ENCODE measurements at regions not wholly inside any gene's neighbourhood (a gene's known extent, or its start where the extent isn't known, plus 50 kb on each side); places are given as distances from the start of the nearest gene placed in this dataset.

DNA sequence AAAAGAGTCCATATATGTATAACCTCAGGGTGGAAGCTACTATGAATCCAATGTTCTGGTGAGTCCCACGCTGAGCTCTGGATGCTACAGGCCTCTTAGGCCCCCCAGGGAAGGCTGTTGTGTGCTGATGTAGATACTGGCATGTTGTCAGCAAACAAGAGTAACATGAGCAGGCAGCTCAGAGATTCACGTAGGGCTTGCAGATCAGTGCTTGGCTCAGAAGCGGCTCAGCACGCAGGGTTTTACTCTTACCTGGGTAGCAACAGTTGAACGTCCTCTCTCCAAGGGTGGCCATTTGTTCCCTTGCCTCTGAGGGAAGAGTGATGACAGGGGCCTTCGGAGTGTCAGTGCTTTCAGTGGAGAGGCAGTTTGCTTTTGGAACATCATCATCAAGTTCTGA lies 93.4 kb downstream of the ZFP64 start:
- H3K4me3 ChIP-seq (ENCODE audit: low read depth, low read length) = no peak overlapping the region
- H3K9ac ChIP-seq (ENCODE audit: low read depth, low read length) = no peak overlapping the region
- peaks cover 50% of the 10 kb centered on the region for H3K27me3 ChIP-seq (ENCODE audit: control insufficient read depth, insufficient read depth, low read length)
- peaks cover 15% of the 10 kb centered on the region for H3K4me1 ChIP-seq (ENCODE audit: control insufficient read depth, insufficient read depth, low read length)
- H3K36me3 ChIP-seq (ENCODE audit: control insufficient read depth, insufficient read depth, low read length) = peaks cover 3% of the 10 kb centered on the region
- no peaks in the 10 kb centered on the region for H3K9me3 ChIP-seq (ENCODE audit: control insufficient read depth, insufficient read depth, low read length)

DNA sequence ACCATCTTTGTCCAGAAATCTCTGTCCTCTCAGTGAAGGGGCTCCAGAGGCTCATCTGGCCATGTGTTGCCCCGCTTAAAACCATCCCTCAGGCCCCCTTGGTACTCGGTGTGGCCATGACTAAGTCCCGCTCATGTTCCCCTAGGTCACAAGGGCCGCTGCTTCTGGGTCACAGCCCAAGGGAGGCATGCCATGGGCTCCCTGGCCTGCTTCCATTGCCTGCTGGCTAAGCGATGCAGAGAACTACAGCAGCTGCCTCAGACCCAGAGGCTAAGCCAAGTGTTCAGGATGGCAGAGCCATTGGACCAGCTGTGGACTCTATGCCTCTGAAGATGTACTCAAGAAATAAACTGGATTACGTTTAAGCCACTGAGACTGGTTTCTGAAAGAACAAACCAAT lies 95.5 kb downstream of the ZFP64 start:
- H3K4me1 ChIP-seq (ENCODE audit: control insufficient read depth, insufficient read depth, low read length) = peaks cover 10% of the 10 kb centered on the region
- no peak overlapping the region for H3K4me3 ChIP-seq (ENCODE audit: low read depth, low read length)
- no peaks in the 10 kb centered on the region for H3K9me3 ChIP-seq (ENCODE audit: control insufficient read depth, insufficient read depth, low read length)
- H3K27me3 ChIP-seq (ENCODE audit: control insufficient read depth, insufficient read depth, low read length) = peaks cover 29% of the 10 kb centered on the region
- H3K36me3 ChIP-seq (ENCODE audit: control insufficient read depth, insufficient read depth, low read length) = peaks cover 3% of the 10 kb centered on the region
- H3K9ac ChIP-seq (ENCODE audit: low read depth, low read length) = no peak overlapping the region

DNA sequence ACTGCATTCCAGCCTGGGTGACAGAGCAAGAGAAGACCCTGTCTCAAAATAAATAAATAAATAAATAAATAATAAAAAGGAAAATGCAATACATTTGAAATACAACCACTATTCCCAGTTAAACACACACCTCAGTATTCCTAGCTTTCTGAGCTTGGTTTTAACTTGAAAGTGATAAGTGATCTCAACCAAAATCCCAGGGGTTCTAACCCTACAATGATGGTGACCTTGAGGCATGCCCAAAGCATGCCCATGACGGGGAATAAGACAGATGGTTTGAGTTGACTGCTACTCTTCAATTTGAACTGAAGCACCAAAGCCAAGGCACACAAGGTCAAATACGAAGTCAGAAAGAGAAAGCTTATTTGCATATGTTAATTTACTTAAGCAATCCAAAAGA lies 96.9 kb downstream of the ZFP64 start:
- Histone ChIP-seq H3K9ac (ENCODE audit: low read depth, low read length) (no peak overlapping the region), H3K36me3 (ENCODE audit: control insufficient read depth, insufficient read depth, low read length) (peaks cover 3% of the 10 kb centered on the region), H3K27me3 (ENCODE audit: control insufficient read depth, insufficient read depth, low read length) (peaks cover 19% of the 10 kb centered on the region), H3K4me3 (ENCODE audit: low read depth, low read length) (no peak overlapping the region), H3K9me3 (ENCODE audit: control insufficient read depth, insufficient read depth, low read length) (no peaks in the 10 kb centered on the region), H3K4me1 (ENCODE audit: control insufficient read depth, insufficient read depth, low read length) (peaks cover 10% of the 10 kb centered on the region)

DNA sequence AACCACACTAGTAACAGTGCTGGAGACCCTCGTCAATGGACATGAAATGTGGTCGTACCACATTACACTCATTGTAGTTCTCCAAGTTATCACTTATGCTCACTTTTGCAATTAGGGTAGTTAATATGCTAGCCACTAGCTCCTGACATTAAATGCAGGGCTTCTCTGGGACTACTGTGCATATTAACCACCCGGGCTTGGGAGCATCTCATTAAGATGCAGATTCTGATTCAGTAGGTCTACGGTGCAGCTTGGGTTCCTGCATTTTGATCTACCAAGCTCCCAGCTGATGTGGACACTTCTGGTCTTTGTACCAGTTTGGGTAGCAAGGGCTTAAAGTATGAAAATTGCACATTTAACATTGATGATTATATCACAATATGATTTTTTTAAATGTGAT lies 98.0 kb downstream of the ZFP64 start:
- no peaks in the 10 kb centered on the region for H3K9me3 ChIP-seq (ENCODE audit: control insufficient read depth, insufficient read depth, low read length)
- H3K9ac ChIP-seq (ENCODE audit: low read depth, low read length) = no peak overlapping the region
- H3K27me3 ChIP-seq (ENCODE audit: control insufficient read depth, insufficient read depth, low read length) = peaks cover 10% of the 10 kb centered on the region
- no peak overlapping the region for H3K4me3 ChIP-seq (ENCODE audit: low read depth, low read length)
- peaks cover 10% of the 10 kb centered on the region for H3K4me1 ChIP-seq (ENCODE audit: control insufficient read depth, insufficient read depth, low read length)
- H3K36me3 ChIP-seq (ENCODE audit: control insufficient read depth, insufficient read depth, low read length) = peaks cover 3% of the 10 kb centered on the region

- Histone ChIP-seq H3K4me1 (ENCODE audit: control insufficient read depth, insufficient read depth, low read length) (peaks cover 7% of the 10 kb centered on the region), H3K36me3 (ENCODE audit: control insufficient read depth, insufficient read depth, low read length) (peaks cover 9% of the 10 kb centered on the region), H3K4me3 (ENCODE audit: low read depth, low read length) (no peak overlapping the region), H3K9ac (ENCODE audit: low read depth, low read length) (no peak overlapping the region), H3K9me3 (ENCODE audit: control insufficient read depth, insufficient read depth, low read length) (no peaks in the 10 kb centered on the region), H3K27me3 (ENCODE audit: control insufficient read depth, insufficient read depth, low read length) (no peaks in the 10 kb centered on the region)
Observed at GRCh38 chr20:52090035-52090434, 101.5 kb downstream of the ZFP64 start.

DNA sequence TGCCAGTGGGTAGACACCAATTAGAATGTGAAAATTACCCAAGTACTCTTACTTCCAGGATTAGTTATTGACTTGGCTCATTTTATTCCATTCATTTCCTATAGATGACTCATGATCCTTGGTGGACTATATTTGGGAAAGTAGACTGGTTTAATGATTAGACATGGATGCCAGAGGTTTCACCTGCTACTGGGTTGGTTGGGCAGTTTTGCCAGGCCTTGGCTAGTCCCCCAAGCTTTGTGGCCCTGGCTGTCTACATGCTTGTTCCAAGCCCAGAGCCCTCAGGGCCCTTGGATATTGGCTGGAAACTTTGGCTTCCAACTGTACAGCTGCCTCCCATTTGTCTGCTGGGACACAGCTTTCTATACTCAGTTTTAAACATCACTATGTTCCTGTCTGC lies 104.1 kb downstream of the ZFP64 start:
- H3K4me1 ChIP-seq (ENCODE audit: control insufficient read depth, insufficient read depth, low read length) = peaks cover 2% of the 10 kb centered on the region
- H3K9me3 ChIP-seq (ENCODE audit: control insufficient read depth, insufficient read depth, low read length) = no peaks in the 10 kb centered on the region
- no peak overlapping the region for H3K4me3 ChIP-seq (ENCODE audit: low read depth, low read length)
- H3K36me3 ChIP-seq (ENCODE audit: control insufficient read depth, insufficient read depth, low read length) = peaks cover 14% of the 10 kb centered on the region
- H3K27me3 ChIP-seq (ENCODE audit: control insufficient read depth, insufficient read depth, low read length) = no peaks in the 10 kb centered on the region
- no peak overlapping the region for H3K9ac ChIP-seq (ENCODE audit: low read depth, low read length)

DNA sequence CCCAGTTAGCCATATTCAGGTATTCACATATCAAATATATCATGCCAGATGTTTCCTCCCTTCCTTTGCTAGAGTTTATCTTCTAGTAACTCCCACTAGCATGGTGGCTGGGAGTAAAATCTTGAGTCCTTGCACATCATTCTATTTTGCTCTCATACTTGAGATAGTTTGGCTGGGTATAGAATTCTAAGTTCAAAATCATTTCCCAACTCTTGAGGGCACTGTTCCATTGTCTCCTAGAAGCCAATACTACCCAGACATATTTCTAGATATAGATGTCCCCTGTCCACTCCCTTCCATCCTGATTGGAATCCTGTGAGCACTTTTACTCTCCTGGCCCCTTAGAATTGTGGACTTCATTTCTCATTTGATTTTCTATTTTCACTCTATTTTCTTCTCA lies 104.7 kb downstream of the ZFP64 start:
- Histone ChIP-seq H3K4me1 (ENCODE audit: control insufficient read depth, insufficient read depth, low read length) (peaks cover 3% of the 10 kb centered on the region), H3K27me3 (ENCODE audit: control insufficient read depth, insufficient read depth, low read length) (no peaks in the 10 kb centered on the region), H3K9me3 (ENCODE audit: control insufficient read depth, insufficient read depth, low read length) (no peaks in the 10 kb centered on the region), H3K36me3 (ENCODE audit: control insufficient read depth, insufficient read depth, low read length) (peaks cover 14% of the 10 kb centered on the region), H3K9ac (ENCODE audit: low read depth, low read length) (no peak overlapping the region), H3K4me3 (ENCODE audit: low read depth, low read length) (no peak overlapping the region)

DNA sequence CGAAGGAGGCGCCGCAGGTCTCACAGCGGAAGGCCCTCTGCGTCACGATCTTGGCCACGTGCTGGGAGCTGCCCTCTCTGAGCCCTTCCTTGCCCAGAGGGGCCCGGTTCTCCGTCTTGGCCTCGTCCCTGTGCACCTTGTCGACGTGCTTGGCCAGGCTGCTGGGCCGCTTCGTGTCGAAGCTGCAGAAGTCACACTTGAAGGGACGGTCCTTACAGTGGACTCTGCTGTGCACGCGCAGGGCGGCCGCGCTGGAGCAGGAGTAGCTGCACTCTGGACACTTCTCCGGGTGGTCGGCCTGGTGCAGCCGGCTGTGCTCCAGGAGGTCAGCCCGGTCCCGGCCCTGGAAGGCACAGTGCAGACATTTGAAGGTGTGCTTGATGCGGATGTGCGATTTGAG lies 106.9 kb downstream of the ZFP64 start:
- Histone ChIP-seq H3K9ac (ENCODE audit: low read depth, low read length) (no peak overlapping the region), H3K4me3 (ENCODE audit: low read depth, low read length) (no peak overlapping the region), H3K36me3 (ENCODE audit: control insufficient read depth, insufficient read depth, low read length) (peaks cover 14% of the 10 kb centered on the region), H3K4me1 (ENCODE audit: control insufficient read depth, insufficient read depth, low read length) (peaks cover 6% of the 10 kb centered on the region), H3K27me3 (ENCODE audit: control insufficient read depth, insufficient read depth, low read length) (no peaks in the 10 kb centered on the region), H3K9me3 (ENCODE audit: control insufficient read depth, insufficient read depth, low read length) (no peaks in the 10 kb centered on the region)

DNA sequence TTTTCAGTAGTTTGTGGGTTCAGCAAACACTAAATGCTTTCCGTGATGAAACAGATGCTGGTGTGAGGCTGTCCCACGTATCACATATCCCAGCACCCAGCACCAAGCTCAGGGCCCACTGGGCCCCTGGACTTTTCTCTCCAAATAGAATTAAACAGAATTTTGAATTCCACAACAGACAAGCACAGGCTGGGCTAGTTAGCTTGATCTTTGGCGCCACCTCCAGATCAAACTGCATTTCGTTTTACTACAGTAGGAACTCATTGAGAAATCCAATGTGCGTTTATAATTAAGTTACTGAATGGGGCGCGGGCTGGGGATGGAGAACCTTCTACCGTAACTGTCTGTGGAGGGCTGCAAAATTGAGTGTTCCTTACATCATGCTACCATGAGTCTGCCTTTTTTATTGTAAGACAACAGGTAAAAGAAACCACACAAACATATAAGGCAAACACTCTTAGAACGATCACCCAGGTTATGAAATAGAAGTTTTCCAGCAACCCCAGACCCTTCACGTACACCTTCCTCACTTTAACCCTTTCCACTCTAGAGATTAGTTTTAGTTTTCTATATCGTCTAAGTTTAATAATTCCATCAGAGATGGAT lies 107.8 kb downstream of the ZFP64 start:
- Histone ChIP-seq H3K9ac (ENCODE audit: low read depth, low read length) (no peak overlapping the region), H3K36me3 (ENCODE audit: control insufficient read depth, insufficient read depth, low read length) (peaks cover 17% of the 10 kb centered on the region), H3K4me3 (ENCODE audit: low read depth, low read length) (no peak overlapping the region), H3K4me1 (ENCODE audit: control insufficient read depth, insufficient read depth, low read length) (peaks cover 6% of the 10 kb centered on the region), H3K27me3 (ENCODE audit: control insufficient read depth, insufficient read depth, low read length) (no peaks in the 10 kb centered on the region), H3K9me3 (ENCODE audit: control insufficient read depth, insufficient read depth, low read length) (no peaks in the 10 kb centered on the region)

DNA sequence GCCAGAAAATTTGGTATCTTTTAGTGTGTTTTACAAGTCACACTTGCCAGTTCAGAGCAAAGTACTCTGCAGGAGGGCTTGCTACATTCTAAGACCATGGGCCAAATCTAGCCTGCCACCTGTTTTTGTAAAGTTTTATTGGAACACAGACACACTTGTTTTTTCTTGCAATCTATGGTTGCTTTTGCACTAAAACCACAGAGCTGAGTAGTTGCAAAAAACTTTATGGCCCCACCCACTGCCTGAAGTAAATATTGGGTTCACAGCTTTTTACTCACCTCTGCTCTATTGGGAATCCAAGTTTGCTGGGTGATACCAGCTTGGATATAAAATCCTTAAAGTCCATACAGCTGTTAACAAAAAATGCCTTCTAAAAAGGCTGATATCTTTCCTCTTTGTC lies 109.0 kb downstream of the ZFP64 start:
- no peaks in the 10 kb centered on the region for H3K9me3 ChIP-seq (ENCODE audit: control insufficient read depth, insufficient read depth, low read length)
- H3K36me3 ChIP-seq (ENCODE audit: control insufficient read depth, insufficient read depth, low read length) = peaks cover 14% of the 10 kb centered on the region
- H3K4me3 ChIP-seq (ENCODE audit: low read depth, low read length) = no peak overlapping the region
- no peaks in the 10 kb centered on the region for H3K27me3 ChIP-seq (ENCODE audit: control insufficient read depth, insufficient read depth, low read length)
- peaks cover 6% of the 10 kb centered on the region for H3K4me1 ChIP-seq (ENCODE audit: control insufficient read depth, insufficient read depth, low read length)
- H3K9ac ChIP-seq (ENCODE audit: low read depth, low read length) = no peak overlapping the region

DNA sequence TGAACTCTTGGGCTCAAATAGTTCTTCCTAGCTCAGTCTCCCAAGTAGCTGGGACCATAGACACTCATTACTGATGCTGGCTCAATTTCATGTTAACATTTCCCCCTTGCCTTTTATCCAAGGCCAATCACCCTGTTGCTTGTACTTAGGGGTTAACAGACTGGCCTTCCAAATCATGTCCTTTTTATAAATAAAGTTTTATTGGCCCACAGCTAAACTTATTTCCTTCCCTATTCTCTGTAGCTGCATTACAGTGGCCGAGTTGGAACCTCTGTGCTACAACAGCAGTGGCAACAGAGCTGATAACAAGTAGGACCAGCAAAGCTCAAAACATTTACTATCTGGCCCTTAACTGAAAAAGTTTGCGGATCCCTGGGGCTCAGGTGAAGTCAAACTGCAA lies 109.8 kb downstream of the ZFP64 start:
- no peaks in the 10 kb centered on the region for H3K27me3 ChIP-seq (ENCODE audit: control insufficient read depth, insufficient read depth, low read length)
- H3K36me3 ChIP-seq (ENCODE audit: control insufficient read depth, insufficient read depth, low read length) = peaks cover 8% of the 10 kb centered on the region
- H3K4me1 ChIP-seq (ENCODE audit: control insufficient read depth, insufficient read depth, low read length) = peaks cover 6% of the 10 kb centered on the region
- H3K4me3 ChIP-seq (ENCODE audit: low read depth, low read length) = no peak overlapping the region
- H3K9me3 ChIP-seq (ENCODE audit: control insufficient read depth, insufficient read depth, low read length) = no peaks in the 10 kb centered on the region
- no peak overlapping the region for H3K9ac ChIP-seq (ENCODE audit: low read depth, low read length)

DNA sequence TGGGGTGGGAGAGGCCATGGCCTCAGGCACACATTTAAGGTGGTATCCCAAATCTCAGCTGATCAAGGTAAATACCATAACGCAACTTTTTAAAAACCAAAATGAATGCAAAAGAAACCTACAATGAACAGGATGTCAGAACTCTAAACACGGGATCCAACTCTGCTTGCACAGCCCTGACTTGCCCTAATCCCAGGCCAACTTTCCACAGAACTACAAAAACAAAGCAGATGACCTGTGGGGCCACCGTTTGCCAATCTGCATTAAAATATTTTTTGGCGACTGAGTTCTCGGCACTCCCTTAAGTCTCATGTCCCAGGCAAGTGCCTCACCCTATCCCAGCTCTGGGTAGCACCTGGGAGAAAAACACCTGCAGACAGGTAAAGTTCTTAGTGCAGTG lies 110.5 kb downstream of the ZFP64 start:
- peaks cover 6% of the 10 kb centered on the region for H3K4me1 ChIP-seq (ENCODE audit: control insufficient read depth, insufficient read depth, low read length)
- H3K4me3 ChIP-seq (ENCODE audit: low read depth, low read length) = no peak overlapping the region
- no peak overlapping the region for H3K9ac ChIP-seq (ENCODE audit: low read depth, low read length)
- H3K27me3 ChIP-seq (ENCODE audit: control insufficient read depth, insufficient read depth, low read length) = no peaks in the 10 kb centered on the region
- H3K36me3 ChIP-seq (ENCODE audit: control insufficient read depth, insufficient read depth, low read length) = peaks cover 8% of the 10 kb centered on the region
- H3K9me3 ChIP-seq (ENCODE audit: control insufficient read depth, insufficient read depth, low read length) = no peaks in the 10 kb centered on the region
